Anterior cingulate cortex (tissue), 58 donors: ENCODE measurements at regions not wholly inside any gene's neighbourhood (a gene's known extent, or its start where the extent isn't known, plus 50 kb on each side); places are given as distances from the start of the nearest gene placed in this dataset.
A peak's percentile ranks its signal among the peaks of the same experiment; 100 is the strongest.

Source experiments
- DNase-seq, 58 donors: peaks; one replicate each; lab custom pipeline; 2025; lab: John Stamatoyannopoulos, UW

DNA sequence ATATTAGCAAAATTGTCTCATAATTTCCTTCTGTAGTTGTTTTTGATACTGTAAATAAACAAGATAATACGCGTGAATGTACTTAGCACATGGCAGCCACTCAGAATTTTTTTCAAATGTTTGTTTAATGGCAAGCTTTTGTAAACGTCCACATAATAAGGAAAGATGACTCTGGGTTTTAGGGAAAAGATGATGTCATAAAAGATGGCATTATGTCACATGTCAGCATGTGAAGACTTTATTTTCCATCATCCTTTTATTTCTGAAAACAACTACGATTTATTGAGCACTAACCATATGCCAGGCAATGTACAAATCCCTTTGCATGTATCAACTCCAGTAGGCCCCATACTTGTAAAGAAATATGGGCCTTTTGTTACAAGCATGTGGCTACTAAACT is 139.9 kb downstream of the C11orf91 start:
- DNase-seq = no peak

DNA sequence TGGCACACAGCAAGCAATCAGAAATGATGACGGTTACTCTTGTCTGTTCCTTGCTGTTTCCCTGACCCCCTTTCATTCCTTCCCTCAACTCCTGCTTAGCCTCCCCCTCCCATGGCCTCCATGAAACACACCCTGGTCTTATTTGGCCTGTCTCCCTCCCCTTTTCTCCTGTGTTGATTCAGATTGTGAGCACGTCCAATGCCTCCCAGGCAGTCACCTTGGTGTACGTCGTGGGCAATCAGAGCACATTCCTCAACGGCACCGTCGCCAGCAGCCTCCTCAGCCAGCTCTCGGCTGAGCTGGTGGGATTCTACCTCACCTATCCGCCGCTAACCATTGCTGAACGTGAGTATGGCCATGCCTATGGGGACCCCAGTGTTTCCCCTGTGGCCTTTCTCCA is 141.1 kb downstream of the C11orf91 start:
- no peak for DNase-seq

DNA sequence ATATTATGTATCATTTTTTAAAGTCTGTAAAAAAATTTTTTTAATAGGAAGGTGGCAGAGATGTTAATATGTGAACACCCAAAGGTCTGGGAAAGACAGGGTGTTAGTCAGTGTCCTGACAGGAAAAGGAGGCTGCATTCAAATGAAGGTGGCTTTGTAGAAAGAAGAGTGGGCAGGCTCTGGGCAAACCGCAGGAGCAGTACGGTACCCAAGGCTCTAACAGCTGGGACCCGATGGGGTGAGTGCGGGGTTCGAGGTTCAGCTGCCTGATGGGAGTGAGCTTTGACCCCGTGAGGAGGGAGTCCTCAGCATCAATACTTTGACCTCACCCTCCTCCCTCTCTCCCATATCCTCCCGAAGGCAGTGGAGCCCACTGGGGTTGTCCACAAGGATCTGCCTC is 142.5 kb downstream of the C11orf91 start:
- no peak for DNase-seq

DNA sequence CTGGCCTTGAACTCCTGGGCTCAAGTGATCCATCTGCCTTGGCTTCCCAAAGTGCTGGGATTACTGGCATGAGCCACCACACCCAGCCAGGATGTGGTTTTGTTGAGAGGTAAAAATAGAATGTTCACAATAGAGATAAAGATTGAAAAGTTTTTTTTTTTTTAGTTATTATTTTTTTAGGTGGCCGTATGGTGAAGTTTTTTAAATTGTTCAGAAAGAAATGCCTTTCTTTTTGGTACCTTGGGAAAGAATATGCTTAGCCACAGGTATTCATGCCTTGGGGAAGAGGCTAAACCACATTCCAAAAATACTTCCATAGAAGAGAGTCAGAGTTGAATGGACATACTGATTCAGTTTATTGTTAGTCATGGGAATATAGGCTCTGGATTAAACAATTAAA is 143.4 kb downstream of the C11orf91 start:
- no peak for DNase-seq

DNA sequence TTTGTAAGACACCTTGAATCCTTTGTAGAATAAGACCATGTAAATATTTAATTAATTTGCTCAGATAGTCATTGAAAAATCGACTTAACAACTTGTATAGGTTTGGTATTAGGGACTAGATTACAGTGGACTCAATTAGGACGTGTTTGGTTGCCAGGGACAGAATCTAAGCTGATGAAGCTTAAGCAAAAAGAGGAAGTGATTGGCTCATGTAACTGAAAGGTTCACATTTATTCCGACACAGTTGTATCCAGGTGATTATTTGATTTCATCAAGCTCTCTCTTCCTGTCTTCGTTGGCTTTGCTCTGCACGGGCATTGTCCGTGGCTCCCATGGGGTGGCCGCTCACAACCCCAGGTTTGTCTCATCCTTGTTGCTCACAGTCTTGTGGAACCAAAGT is 146.4 kb downstream of the C11orf91 start:
- no peak for DNase-seq

DNA sequence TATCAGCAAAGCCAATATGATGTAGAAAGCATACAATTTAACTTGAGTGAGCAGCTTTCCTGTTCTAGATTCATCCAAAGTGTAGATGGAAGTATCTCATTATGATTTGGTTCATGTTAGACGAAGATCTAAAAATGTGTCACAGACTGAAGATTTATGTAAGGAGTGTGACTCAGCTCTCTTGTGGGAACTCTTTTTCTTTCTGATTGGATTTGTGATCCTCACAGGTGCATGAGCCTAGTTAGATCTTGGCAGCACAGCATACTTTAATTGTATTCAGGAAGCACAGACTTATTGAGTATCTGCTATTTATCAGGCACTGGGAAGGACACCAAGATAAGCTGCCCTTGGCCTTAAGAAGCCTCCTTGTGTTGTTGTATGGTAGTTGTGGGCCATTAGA is 147.1 kb downstream of the C11orf91 start:
- peak in 1 of 58 donors; percentile 11 for DNase-seq

DNA sequence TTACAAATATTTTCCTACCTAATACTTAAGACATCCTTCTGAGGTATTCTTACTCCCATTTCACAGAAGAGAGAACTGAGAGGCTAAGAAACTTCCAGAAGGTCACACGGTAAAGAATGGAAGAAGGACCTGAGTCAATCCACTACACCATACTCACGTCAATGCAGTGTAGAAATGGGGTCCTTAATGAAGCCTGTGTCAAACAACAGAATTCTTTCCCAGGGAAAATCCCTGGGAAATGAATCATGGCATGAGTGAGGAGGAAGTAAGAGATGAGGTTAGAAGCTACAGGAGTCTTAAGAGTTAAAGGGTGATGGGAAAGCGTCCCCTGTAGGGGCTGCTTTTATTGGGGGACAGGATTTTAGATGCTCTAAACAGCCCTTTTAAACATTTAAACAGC is 147.9 kb downstream of the C11orf91 start:
- no peak for DNase-seq

DNA sequence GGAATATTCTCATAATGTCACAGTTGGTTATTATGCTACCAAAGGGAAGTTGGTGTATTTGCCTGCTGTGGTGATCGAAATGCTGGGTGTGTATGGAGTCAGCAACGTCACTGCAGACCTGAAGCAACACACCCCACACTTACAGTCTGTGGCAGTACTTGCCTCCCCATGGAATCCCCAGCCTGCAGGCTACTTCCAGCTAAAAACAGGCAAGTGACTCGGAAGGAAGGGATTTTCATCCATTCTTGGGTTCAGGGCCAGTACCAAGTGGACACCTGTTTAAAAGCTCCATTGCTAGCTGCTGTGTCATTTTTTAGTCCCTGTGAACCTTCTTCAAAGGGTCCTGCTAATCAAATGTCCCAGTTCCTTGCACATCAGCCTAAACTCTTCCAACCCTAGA is 149.6 kb downstream of the C11orf91 start:
- DNase-seq = no peak

DNA sequence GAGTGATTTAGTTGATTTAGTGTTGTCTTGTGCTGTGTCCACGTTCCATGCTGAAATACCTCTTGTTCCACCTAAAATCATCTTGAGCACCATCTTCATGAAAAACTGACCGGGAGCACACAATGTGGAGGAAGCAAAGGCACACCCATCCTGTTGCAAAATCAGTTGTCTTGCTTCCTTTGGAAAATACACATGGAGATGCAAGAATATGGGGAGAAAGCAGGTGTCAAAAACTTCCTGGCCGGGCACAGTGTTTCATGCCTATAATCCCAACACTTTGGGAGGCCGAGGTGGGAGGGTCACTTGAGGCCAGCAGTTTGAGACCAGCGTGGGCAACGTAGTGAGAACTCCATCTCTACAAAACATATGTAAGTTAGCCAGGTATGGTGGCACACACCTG is 151.1 kb downstream of the C11orf91 start:
- DNase-seq = no peak

DNA sequence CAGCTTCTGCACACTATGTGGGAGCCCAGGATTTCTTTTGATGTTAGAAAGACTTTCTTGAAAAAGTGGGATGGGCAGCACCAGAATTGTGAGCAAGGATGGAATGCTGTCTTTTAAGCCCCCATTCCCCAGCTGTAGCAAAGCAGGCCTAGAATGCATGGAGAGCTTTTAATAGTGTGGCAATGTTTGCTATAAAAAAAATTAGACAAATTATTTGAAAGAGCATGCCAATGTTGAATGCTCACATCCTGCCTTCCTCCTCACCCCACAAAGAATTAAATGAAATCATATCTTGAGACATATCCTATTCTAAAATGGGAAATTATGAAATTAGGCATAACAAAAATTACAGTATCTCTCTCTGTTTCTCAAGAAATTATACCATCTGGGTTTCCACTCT is 154.7 kb downstream of the C11orf91 start:
- DNase-seq = no peak

DNA sequence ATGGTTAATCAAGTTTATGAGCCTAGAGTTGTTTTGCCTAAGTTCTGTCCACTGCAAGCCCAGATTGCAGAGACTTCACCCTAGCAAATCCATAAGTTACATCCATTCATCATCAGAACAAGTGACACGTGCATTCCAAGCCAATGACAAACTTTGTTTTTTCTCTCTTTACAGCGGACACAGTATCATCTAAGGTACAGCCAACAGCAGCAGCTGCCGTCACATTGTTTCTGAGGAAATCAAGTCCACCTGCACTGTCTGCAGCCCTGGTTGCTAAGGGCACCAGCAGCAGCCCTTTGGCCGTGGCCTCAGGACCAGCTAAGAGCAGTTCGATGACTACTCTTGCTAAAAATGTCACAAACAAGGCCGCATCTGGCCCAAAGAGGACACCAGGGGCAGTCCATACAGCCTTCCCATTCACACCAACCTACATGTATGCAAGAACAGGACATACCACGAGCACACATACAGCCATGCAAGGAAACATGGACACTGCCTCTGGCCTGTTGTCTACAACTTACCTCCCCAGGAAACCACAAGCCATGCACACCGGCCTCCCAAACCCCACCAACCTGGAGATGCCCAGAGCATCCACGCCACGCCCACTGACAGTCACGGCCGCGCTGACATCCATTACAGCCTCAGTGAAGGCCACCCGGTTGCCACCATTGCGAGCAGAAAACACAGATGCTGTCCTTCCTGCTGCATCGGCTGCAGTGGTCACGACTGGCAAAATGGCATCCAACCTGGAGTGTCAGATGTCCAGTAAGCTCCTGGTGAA is 155.8 kb downstream of the C11orf91 start:
- DNase-seq = no peak

DNA sequence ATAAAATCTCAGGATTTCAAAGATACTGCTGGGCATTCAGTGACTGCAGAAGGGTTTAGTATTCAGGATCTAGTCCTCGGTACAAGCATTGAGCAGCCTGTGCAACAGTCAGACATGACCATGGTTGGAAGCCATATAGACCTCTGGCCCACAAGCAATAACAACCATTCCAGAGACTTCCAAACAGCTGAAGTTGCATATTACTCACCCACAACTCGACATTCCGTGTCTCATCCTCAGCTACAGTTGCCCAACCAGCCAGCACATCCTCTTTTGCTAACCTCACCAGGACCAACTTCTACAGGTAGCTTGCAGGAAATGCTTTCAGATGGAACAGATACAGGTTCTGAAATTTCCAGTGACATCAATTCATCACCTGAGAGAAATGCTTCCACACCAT is 156.8 kb downstream of the C11orf91 start:
- no peak for DNase-seq

DNA sequence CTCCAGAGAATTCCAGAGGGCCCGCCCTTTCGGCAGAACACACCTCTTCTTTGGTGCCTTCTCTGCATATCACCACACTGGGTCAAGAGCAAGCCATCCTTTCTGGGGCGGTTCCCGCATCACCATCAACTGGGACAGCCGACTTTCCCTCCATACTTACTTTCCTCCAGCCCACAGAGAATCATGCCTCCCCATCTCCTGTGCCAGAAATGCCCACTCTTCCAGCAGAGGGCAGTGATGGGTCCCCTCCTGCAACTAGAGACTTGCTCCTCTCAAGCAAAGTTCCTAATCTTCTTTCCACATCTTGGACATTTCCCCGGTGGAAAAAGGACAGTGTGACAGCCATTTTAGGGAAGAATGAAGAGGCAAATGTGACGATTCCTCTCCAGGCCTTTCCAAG is 157.7 kb downstream of the C11orf91 start:
- DNase-seq = peak in 27 of 58 donors; percentile 9 to 57 (median 21)

DNA sequence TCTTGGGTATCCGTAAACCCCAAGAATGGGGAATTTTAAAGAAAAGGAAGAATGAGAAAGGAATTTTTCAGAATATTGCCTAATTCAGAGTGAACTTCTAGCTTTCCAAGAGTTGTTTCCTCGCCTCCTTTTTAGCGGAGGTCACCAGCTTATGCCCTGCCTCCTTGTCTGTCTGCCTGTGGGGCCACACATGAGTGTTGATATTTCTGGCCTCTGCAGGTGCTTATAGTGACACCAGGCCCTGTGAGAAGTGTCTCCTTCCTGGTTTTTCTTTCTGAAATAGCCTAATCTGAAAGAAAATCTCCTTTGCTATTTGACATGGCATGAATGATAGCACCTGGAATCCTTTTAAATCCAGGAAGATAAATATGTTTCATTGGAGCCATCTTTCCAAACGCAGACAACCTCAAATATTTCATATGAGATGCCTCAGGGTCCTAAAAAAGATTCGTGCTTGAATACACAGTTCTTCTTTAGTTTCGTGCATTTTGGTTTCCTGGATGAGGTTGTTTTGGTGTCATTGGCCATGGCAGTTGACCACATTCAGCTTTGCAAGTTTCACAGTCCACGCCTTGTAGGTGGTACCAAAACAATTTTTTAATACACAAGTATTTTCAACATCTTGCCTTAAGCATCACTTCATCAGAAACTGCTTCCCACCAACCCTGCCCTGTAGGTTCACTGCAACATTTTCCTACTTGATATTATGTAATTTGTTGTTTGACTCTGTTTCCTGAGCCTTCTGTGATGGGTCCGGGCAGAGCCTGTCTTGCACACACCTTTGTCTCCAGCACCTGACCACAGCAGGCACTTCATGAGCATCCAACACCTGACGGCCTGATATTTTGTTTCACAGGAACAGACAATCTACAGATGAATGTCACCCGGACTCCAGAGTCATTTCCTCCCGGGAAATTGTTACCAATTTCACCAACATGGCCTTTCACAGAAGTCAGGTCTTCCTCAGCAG is 159.4 kb downstream of the C11orf91 start:
- no peak for DNase-seq

DNA sequence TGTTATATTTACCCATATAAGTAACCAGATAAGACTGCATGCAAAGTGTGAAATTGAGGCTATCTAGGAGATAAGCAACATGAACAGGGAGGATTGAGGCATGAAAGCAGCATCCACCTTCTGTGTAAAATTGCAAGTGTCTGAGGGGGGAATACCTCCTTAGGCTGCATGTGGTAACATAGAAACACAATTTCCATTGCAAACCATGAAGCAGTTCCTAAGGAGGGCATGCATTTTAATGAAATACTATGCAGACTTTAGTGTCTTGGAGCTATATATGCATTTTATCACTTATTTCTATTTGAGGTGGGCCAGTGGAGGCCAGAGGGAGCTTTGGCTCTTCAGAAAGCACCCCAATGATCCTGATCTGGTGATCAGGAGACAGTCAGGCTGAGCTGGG is 160.2 kb downstream of the C11orf91 start:
- DNase-seq = no peak

DNA sequence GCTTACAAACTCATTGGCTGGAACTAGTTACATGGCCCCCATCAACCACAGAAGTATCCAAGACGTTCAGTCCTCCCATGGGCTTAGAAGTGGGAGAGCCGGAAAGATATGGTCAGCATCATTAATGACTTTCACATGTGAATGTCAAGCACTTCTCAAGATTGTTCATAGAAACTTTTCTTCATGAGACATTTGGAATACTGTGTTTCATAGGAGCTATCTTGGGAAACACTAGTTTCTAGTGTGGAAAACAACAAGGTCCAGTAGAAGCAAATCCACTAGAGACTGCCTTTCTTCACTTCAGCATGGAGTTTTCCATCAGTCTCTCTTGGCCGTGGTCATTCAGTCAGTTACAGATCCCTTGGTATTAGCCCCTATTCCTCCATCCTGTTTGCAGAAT is 160.9 kb downstream of the C11orf91 start:
- no peak for DNase-seq

DNA sequence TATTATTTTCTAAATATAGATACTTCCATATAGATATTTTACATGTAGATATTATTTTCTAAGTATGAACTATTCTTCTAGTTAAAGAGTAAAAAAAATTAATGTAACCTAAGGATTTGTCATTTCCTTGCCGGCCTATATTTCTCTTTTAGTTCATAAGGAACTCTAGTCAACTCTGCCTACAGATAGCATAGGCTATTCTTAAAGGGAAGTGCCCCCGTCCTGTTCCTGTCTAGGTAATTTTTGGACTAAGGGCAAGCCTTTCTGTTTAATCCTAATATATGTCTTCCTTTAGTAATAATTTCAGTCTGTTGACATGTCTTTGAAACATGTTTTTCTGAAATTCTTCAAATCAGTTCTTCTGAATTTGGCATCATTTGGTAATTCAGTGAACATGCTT is 161.9 kb downstream of the C11orf91 start:
- no peak for DNase-seq

DNA sequence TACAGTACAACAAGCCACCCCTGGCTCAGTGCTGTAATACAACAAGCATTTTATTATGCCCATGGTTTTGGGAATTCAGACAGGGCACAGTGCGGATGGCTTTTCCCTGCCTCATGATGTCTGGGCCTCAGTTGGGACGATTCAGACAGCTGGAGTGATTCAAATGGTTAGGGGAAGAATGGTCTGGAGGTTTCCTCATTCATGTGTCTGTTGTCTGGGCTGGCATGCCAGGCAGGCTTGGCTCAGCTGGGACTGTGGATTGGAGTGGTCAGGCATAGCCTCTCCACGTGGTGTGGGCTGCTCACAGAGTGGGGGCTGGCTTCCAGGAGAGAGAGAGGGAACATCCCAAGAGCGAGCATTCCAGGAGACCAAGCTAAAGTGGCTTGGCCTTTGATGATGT is 164.4 kb downstream of the C11orf91 start:
- DNase-seq = no peak

DNA sequence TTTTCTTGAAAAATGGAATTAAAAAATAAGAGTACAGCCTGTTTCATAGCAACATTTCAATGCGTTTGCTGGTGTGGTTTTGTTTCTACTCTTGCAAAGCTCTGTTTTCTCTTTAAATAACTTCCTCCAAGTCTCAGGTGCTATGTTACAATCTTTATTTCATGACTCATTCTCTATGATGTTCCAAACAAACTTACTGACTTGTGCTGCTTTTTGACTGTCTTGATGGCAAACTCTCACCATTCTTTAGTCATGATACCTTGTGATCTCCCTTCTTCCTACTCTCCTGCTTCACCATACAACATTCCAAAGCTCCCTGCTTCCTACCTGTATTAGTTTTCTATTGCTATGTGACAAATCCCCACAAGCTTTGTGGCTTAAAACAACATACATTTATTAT is 166.1 kb downstream of the C11orf91 start:
- no peak for DNase-seq

DNA sequence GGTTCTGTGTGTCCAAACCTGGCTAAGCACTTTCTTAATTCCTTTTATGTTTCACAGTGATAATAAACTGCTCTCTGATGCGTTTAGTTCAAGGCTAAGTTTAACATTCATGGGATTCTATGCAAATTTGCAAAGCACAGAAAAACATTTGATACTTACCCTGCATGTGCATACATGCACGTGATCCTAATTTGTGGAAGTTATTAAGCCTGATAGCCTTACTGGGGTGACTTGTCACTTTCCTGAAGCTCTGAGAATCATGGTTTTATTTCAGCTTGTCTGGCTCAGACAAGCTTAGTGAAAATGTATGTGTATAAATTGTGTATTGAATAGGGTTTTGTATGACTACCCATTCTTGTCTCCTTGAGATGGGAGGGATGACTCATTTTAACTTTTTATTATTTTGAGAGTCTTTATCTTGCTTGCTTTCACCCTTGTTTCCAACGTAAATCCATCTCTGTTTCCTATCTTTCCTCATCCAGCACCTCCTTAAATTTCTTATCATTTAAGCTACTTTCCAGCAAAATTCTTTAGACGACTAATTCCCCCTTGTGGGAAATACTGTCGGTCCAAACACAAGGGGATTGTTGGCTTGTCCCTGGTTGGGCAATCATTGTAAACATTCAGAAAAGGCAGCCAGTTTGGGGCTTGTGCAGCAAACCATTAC is 167.1 kb downstream of the C11orf91 start:
- no peak for DNase-seq

DNA sequence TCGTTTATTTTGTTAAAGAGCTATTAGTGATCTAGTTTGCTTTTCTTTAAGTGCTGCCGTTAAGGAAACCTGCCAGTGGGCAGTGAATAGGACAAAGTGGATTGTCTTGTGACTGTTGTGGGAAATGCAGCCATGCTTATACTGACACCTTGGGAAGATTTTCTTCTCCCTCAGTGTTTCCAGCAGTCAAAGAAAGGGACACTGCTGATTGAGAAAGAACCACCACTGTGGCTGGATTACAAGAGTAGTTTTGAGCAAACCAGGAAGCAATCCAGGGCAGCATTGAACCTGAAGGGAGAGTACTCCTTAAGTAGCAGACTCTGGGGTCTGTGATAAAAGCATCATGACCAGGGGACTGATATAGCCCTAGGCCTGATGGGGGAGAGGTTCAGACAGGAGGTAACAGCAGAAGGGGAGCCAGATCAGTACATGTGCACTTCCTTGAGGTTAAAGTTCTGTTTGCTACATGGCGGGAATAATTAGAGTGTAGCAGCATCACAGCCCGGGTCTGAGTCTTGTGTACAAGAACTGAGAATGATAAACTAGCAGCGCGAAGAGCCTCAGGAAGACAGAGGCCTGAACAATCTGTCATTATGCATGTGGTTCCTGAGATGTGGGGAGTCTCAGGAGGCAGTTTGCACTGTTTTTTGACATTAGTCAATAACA is 167.8 kb downstream of the C11orf91 start:
- no peak for DNase-seq
